ENCODE measurements at regions not wholly inside any gene's neighbourhood (a gene's known extent, or its start where the extent isn't known, plus 50 kb on each side); places are given as distances from the start of the nearest gene placed in this dataset.

DNA sequence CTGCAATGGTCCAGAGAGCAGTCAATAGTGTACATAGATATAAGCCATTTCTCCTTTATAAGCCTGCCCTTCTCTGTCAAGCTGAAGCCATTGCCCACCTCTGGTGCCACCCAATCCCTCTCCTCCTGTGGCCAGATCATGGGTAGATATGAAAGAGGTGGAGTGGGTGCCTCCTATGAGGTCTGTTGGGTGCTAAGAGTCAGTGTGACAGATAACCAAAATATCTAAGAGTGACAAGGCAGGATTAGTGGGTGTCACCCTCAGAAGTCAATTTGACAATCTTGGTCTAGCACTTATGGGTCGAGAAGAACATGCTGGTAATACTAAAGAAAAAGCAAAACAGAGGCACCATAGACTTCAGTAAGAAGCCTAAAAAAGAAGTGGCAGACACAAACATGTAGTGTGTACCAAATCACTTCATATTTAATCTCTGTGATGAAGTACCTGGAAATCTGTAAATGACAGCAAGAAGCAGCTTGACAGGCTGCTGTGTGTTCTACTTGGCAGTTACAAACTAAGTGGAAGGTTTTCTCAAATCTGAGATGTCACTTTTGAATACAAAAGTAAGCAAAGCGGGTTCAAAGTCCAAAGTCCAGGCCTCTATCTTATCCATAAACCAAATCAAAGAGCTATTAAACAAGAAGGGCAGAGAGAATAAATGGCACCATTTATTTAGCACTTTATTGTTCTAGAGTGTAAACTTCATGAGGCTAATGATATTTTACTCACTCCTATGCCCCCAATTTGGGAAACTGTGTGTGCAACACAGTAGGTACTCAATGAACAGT is 118.9 kb upstream of the EOMES start:
- Histone ChIP-seq H2AFZ (no peak overlapping the region), H3K4me2 (no peak overlapping the region), H3K9me2 (replicated peaks; ENCODE audit: insufficient read depth) (no peaks in the 10 kb centered on the region), H3K4me1 (ENCODE audit: insufficient read depth) (no peaks in the 10 kb centered on the region), H3K9me3 (ENCODE audit: low read depth) (no peaks in the 10 kb centered on the region), H4K20me1 (ENCODE audit: insufficient read depth, poor library complexity, severe bottlenecking) (no peaks in the 10 kb centered on the region), H3K4me3 (no peak overlapping the region), H3K36me3 (replicated peaks; ENCODE audit: insufficient read depth, low read depth) (no peaks in the 10 kb centered on the region), H3K27ac (no peak overlapping the region), H3K79me2 (no peaks in the 10 kb centered on the region), H3K27me3 (no peaks in the 10 kb centered on the region)
- DNase-seq (ENCODE audit: low spot score), result no peak
- WGBS (ENCODE audit: low lambda C conversion rate, missing lambda C conversion rate), result 65% methylated on average over 2 of the region's 2 CpGs
- TF ChIP-seq EZH2 (IDR thresholded peaks at IDR 0.05; ENCODE audit: borderline replicate concordance) (no peak), EZH2phosphoT487 (IDR thresholded peaks at IDR 0.05; ENCODE audit: low read depth, severe bottlenecking, unreplicated experiment) (no peak)
- TF ChIP-seq, protein P1, sequence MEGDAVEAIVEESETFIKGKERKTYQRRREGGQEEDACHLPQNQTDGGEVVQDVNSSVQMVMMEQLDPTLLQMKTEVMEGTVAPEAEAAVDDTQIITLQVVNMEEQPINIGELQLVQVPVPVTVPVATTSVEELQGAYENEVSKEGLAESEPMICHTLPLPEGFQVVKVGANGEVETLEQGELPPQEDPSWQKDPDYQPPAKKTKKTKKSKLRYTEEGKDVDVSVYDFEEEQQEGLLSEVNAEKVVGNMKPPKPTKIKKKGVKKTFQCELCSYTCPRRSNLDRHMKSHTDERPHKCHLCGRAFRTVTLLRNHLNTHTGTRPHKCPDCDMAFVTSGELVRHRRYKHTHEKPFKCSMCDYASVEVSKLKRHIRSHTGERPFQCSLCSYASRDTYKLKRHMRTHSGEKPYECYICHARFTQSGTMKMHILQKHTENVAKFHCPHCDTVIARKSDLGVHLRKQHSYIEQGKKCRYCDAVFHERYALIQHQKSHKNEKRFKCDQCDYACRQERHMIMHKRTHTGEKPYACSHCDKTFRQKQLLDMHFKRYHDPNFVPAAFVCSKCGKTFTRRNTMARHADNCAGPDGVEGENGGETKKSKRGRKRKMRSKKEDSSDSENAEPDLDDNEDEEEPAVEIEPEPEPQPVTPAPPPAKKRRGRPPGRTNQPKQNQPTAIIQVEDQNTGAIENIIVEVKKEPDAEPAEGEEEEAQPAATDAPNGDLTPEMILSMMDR (IDR thresholded peaks at IDR 0.05; ENCODE audit: poor library complexity), result no peak

DNA sequence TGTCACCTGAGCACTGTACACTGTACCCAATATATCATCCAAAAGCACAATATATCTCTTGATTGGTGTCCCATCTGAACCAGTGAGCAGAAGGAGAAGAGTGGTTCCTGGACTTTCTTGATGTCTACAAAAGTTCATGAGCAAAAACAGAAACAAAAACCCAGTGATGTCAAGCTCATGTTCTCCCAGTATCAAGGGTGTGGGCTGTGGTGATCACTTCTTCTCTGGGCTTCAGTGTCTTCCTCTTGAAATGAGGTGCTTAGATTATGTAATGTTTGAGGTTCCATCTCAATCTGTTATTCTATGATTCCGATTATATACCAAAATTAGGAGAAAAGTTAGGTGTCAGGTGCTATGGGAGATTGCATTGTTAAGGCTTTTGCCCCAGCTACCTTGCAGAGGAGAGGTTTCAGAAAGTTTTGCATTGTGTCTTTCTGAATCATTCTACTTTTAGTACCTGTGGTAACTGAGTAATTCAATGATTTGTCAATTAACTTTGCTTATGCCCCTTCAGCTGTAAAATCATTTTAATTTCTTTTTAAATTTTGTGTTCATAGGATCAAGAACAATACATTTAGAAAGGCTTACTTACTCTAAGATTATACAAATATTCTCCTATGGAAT is 122.0 kb upstream of the EOMES start:
- H3K9me3 ChIP-seq (ENCODE audit: low read depth), result no peaks in the 10 kb centered on the region
- 90% methylated on average over 1 of the region's 1 CpG for WGBS (ENCODE audit: low lambda C conversion rate, missing lambda C conversion rate)
- H3K4me1 ChIP-seq (ENCODE audit: insufficient read depth), result no peaks in the 10 kb centered on the region
- TF ChIP-seq EZH2 (IDR thresholded peaks at IDR 0.05; ENCODE audit: borderline replicate concordance), result no peak
- TF ChIP-seq, protein P1 (IDR thresholded peaks at IDR 0.05; ENCODE audit: poor library complexity), result no peak
- TF ChIP-seq EZH2phosphoT487 (IDR thresholded peaks at IDR 0.05; ENCODE audit: low read depth, severe bottlenecking, unreplicated experiment), result no peak
- H3K27me3 ChIP-seq, result no peaks in the 10 kb centered on the region
- H3K4me2 ChIP-seq, result no peak overlapping the region
- no peak overlapping the region for H3K4me3 ChIP-seq
- H3K79me2 ChIP-seq, result no peaks in the 10 kb centered on the region
- H3K27ac ChIP-seq, result no peak overlapping the region
- H3K36me3 ChIP-seq (replicated peaks; ENCODE audit: insufficient read depth, low read depth), result no peaks in the 10 kb centered on the region
- no peaks in the 10 kb centered on the region for H3K9me2 ChIP-seq (replicated peaks; ENCODE audit: insufficient read depth)
- H4K20me1 ChIP-seq (ENCODE audit: insufficient read depth, poor library complexity, severe bottlenecking), result no peaks in the 10 kb centered on the region
- H2AFZ ChIP-seq, result no peak overlapping the region
- no peak for DNase-seq (ENCODE audit: low spot score)

- Histone ChIP-seq H4K20me1 (ENCODE audit: insufficient read depth, poor library complexity, severe bottlenecking) (no peaks in the 10 kb centered on the region), H2AFZ (no peak overlapping the region), H3K9me3 (ENCODE audit: low read depth) (no peaks in the 10 kb centered on the region), H3K27me3 (no peaks in the 10 kb centered on the region), H3K9me2 (replicated peaks; ENCODE audit: insufficient read depth) (no peaks in the 10 kb centered on the region), H3K4me2 (no peak overlapping the region), H3K27ac (no peak overlapping the region), H3K79me2 (no peaks in the 10 kb centered on the region), H3K36me3 (replicated peaks; ENCODE audit: insufficient read depth, low read depth) (no peaks in the 10 kb centered on the region), H3K4me1 (ENCODE audit: insufficient read depth) (no peaks in the 10 kb centered on the region), H3K4me3 (no peak overlapping the region)
- TF ChIP-seq EZH2 (IDR thresholded peaks at IDR 0.05; ENCODE audit: borderline replicate concordance) (no peak), EZH2phosphoT487 (IDR thresholded peaks at IDR 0.05; ENCODE audit: low read depth, severe bottlenecking, unreplicated experiment) (no peak)
- TF ChIP-seq, protein P1 (IDR thresholded peaks at IDR 0.05; ENCODE audit: poor library complexity), result no peak
- DNase-seq (ENCODE audit: low spot score), result no peak
- WGBS (ENCODE audit: low lambda C conversion rate, missing lambda C conversion rate), result 75% methylated on average over 6 of the region's 6 CpGs
These were observed 125.6 kb upstream of the EOMES start for GRCh38 chr3:27847697-27848096.

Data from hepatocyte (in vitro differentiated cells).